ENCODE measurements at regions not wholly inside any gene's neighbourhood (a gene's known extent, or its start where the extent isn't known, plus 50 kb on each side); places are given as distances from the start of the nearest gene placed in this dataset.

DNA sequence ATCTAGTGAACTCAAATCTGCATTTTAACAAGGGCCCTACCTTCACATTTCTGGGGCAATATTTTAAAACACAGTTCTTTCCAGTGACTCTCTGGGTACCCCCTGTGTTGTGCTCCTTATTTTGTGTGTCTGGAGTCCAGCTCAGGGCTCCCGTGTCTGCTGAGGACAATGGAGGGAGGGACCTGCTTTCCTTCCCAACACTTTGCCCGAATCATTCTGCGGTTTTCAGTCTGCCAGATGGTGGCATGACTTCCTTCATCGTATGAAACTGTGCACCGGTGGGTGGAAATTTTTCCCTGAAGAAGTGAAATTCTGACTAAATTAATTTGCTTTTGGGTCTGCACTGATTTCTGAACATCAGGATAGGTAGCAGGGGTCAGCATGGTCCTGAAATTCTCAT is 153.6 kb upstream of the CD180 start:
- peak overlapping the region; percentile 37 for H3K27ac ChIP-seq
- H3K36me3 ChIP-seq = no peaks in the 10 kb centered on the region

DNA sequence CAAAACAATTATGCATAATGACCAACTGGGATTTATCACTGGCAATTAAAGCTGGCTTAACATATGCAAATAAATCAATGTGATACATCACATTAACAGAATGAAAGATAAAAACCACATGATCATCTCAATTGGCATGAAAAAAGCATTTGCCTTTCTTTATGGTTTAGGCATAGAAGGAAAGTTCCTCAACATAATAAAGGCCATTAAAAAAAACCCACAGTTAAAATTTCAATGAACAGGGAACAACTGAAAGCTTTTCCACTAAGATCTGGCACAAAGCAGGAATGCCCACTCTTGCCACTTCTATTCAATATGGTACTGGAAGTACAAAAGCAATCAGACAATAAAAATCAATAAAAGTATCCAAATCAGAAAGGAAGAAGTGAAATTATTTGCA is 151.2 kb upstream of the CD180 start:
- DNase-seq (ENCODE audit: extremely low spot score in 2 of 2) = no peak
- TF ChIP-seq, protein P1, sequence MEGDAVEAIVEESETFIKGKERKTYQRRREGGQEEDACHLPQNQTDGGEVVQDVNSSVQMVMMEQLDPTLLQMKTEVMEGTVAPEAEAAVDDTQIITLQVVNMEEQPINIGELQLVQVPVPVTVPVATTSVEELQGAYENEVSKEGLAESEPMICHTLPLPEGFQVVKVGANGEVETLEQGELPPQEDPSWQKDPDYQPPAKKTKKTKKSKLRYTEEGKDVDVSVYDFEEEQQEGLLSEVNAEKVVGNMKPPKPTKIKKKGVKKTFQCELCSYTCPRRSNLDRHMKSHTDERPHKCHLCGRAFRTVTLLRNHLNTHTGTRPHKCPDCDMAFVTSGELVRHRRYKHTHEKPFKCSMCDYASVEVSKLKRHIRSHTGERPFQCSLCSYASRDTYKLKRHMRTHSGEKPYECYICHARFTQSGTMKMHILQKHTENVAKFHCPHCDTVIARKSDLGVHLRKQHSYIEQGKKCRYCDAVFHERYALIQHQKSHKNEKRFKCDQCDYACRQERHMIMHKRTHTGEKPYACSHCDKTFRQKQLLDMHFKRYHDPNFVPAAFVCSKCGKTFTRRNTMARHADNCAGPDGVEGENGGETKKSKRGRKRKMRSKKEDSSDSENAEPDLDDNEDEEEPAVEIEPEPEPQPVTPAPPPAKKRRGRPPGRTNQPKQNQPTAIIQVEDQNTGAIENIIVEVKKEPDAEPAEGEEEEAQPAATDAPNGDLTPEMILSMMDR (IDR thresholded peaks at IDR 0.05) = no peak
- TF ChIP-seq POLR2AphosphoS5 (IDR thresholded peaks at IDR 0.05; ENCODE audit: insufficient read depth in 1 of 2, low read depth in 1 of 2) = no peak
- no peak for TF ChIP-seq POLR2A (IDR thresholded peaks at IDR 0.05)
- Histone ChIP-seq H3K4me1 (peaks cover 14% of the 10 kb centered on the region), H3K4me3 (no peak overlapping the region), H3K9me3 (no peaks in the 10 kb centered on the region), H3K27me3 (no peaks in the 10 kb centered on the region), H3K27ac (no peak overlapping the region), H3K36me3 (no peaks in the 10 kb centered on the region)
- intact Hi-C loops (cut with DNase I) = no loop called here

More for the DNA sequence above, 153.6 kb upstream of the CD180 start:
- TF ChIP-seq POLR2AphosphoS5 (IDR thresholded peaks at IDR 0.05; ENCODE audit: insufficient read depth in 1 of 2, low read depth in 1 of 2) = no peak
- TF ChIP-seq, protein P1 (IDR thresholded peaks at IDR 0.05) = no peak
- TF ChIP-seq POLR2A (IDR thresholded peaks at IDR 0.05) = no peak
- Histone ChIP-seq H3K4me1 (peaks cover 14% of the 10 kb centered on the region), H3K27me3 (no peaks in the 10 kb centered on the region), H3K4me3 (no peak overlapping the region), H3K9me3 (no peaks in the 10 kb centered on the region)
- intact Hi-C loops (cut with DNase I) = no loop called here
- no peak for DNase-seq (ENCODE audit: extremely low spot score in 2 of 2)

DNA sequence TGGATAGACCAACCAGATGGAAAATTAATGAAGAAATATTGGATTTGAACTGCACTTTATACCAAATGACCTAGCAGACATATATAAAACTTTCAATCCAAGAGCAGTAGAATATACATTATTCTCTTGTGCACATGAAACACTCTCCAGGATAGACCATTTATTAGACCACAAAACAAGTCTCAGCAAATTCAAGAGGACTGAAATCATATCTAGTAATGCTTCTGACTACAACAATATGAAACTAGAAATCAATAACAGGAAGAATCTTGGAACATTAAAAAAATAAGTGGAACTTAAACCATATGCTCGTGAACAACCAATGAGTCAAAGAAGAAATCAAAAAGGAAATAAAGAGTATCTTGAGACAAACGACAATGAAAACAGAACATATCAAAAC is 150.0 kb upstream of the CD180 start:
- H3K27ac ChIP-seq = no peak overlapping the region
- no peaks in the 10 kb centered on the region for H3K9me3 ChIP-seq
- DNase-seq (ENCODE audit: extremely low spot score in 2 of 2) = no peak
- intact Hi-C loops (cut with DNase I) = no loop called here
- H3K4me3 ChIP-seq = no peak overlapping the region
- TF ChIP-seq, protein P1 (IDR thresholded peaks at IDR 0.05) = no peak
- TF ChIP-seq POLR2A (IDR thresholded peaks at IDR 0.05) = no peak
- no peak for TF ChIP-seq POLR2AphosphoS5 (IDR thresholded peaks at IDR 0.05; ENCODE audit: insufficient read depth in 1 of 2, low read depth in 1 of 2)
- no peaks in the 10 kb centered on the region for H3K27me3 ChIP-seq
- no peaks in the 10 kb centered on the region for H3K36me3 ChIP-seq
- H3K4me1 ChIP-seq = peaks cover 14% of the 10 kb centered on the region

DNA sequence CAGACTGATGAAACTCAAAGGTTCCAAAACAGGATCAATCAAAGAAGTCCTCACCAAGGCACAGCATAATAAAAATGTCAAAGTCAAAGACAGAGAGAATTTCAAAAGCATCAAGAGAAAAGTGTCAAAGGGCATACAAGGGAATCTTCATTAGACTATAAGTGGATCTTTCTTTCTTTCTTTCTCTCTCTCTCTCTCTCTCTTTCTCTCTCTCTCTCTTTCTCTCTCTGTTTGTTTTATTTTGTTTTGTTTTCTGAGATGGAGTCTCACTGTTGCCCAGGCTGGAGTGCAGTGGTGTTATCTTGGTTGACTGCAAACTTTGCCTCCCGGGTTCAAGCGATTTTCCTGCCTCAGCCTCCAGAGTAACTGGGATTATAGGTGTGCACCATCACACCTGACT is 148.3 kb upstream of the CD180 start:
- intact Hi-C loops (cut with DNase I) = no loop called here
- Histone ChIP-seq H3K4me3 (no peak overlapping the region), H3K9me3 (no peaks in the 10 kb centered on the region), H3K27ac (no peak overlapping the region), H3K4me1 (no peaks in the 10 kb centered on the region), H3K36me3 (no peaks in the 10 kb centered on the region), H3K27me3 (no peaks in the 10 kb centered on the region)
- no peak for DNase-seq (ENCODE audit: extremely low spot score in 2 of 2)
- TF ChIP-seq, protein P1 (IDR thresholded peaks at IDR 0.05) = no peak
- TF ChIP-seq POLR2A (IDR thresholded peaks at IDR 0.05) (no peak), POLR2AphosphoS5 (IDR thresholded peaks at IDR 0.05; ENCODE audit: insufficient read depth in 1 of 2, low read depth in 1 of 2) (no peak)

DNA sequence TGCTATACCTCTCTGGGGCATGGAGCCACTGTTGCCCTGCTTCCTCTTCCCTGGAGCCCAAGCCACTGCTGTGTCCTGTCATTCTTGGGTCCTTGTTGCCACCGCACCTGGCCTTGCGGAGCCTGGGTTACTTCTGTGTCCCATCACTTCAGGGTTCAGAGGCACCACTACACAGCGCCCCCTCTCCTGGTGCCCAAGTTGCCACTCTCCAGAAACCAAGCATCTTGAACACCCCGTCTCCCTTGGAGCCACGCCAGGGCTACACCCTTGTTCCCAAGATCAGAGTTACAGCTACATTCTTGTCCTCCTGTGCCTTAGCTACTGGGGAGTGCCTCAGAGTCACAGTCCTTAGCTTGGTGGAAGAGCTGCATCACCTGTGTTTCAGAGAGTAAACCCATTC is 147.2 kb upstream of the CD180 start:
- intact Hi-C loops (cut with DNase I) = no loop called here
- TF ChIP-seq, protein P1 (IDR thresholded peaks at IDR 0.05) = no peak
- TF ChIP-seq POLR2AphosphoS5 (IDR thresholded peaks at IDR 0.05; ENCODE audit: insufficient read depth in 1 of 2, low read depth in 1 of 2) (no peak), POLR2A (IDR thresholded peaks at IDR 0.05) (no peak)
- Histone ChIP-seq H3K27me3 (no peaks in the 10 kb centered on the region), H3K27ac (no peak overlapping the region), H3K4me3 (no peak overlapping the region), H3K9me3 (no peaks in the 10 kb centered on the region), H3K36me3 (no peaks in the 10 kb centered on the region), H3K4me1 (no peaks in the 10 kb centered on the region)
- DNase-seq (ENCODE audit: extremely low spot score in 2 of 2) = no peak

Data from vagina (tissue), 2 donors.